ENCODE measurements at regions not wholly inside any gene's neighbourhood (a gene's known extent, or its start where the extent isn't known, plus 50 kb on each side); places are given as distances from the start of the nearest gene placed in this dataset.
"Not testable (repeated sequence)": the region's sequence is repeated elsewhere in the genome, so short reads cannot be mapped to it uniquely, and the experiment has no call there.

DNA sequence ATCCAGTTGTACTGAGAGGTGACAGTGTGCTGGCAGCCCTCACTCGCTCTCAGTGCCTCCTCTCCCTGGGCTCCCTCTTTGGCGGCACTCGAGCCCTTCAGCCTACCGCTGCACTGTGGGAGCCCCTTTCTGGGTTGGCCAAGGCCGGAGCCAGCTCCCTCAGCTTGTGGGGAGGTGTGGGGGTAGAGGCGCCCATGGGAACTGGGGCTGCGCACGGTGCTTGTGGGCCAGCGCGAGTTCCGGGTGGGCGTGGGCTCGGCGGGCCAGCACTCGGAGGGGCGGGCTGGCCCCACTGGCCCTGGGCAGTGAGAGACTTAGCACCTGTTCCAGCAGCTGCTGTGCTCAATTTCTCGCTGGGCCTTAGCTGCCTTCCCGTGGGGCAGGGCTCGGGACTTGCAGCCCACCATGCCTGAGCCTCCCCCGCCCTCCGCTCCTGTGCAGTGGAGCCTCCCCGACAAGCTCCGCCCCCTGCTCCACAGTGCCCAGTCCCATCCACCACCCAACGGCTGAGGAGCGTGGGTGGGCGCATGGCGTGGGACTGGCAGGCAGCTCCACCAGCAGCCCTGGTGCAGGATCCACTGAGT, 342.2 kb upstream of the ZNF608 start:
- no peak for DNase-seq
- peaks cover 0 to 5% (median 0%) of the 10 kb centered on the region in 5 donors for H3K4me1 ChIP-seq (ENCODE audit: control insufficient read depth in 5 of 5, insufficient read depth in 5 of 5, low read length in 5 of 5)
- no peaks in the 10 kb centered on the region for H3K9me3 ChIP-seq (ENCODE audit: control insufficient read depth in 4 of 4, insufficient read depth in 3 of 4, low read length in 3 of 4)
- no peaks in the 10 kb centered on the region for H3K27me3 ChIP-seq (ENCODE audit: control insufficient read depth in 3 of 3, insufficient read depth in 3 of 3, low read length in 2 of 3)
- TF ChIP-seq, protein P1, sequence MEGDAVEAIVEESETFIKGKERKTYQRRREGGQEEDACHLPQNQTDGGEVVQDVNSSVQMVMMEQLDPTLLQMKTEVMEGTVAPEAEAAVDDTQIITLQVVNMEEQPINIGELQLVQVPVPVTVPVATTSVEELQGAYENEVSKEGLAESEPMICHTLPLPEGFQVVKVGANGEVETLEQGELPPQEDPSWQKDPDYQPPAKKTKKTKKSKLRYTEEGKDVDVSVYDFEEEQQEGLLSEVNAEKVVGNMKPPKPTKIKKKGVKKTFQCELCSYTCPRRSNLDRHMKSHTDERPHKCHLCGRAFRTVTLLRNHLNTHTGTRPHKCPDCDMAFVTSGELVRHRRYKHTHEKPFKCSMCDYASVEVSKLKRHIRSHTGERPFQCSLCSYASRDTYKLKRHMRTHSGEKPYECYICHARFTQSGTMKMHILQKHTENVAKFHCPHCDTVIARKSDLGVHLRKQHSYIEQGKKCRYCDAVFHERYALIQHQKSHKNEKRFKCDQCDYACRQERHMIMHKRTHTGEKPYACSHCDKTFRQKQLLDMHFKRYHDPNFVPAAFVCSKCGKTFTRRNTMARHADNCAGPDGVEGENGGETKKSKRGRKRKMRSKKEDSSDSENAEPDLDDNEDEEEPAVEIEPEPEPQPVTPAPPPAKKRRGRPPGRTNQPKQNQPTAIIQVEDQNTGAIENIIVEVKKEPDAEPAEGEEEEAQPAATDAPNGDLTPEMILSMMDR (IDR thresholded peaks at IDR 0.05; ENCODE audit: control extremely low read depth, extremely low read depth) = no peak
- H3K9ac ChIP-seq (ENCODE audit: insufficient read depth in 1 of 2, low read length in 2 of 2) = no peak overlapping the region
- no peak for ATAC-seq (ENCODE audit: insufficient read depth, low FRiP score)
- H3K4me3 ChIP-seq = no peak overlapping the region
- no peaks in the 10 kb centered on the region for H3K36me3 ChIP-seq (ENCODE audit: control insufficient read depth in 4 of 4, insufficient read depth in 4 of 4, low read length in 4 of 4)
- no peak overlapping the region for H3K27ac ChIP-seq (ENCODE audit: low read depth in 1 of 2, low read length in 1 of 2)
- 98 to 99% methylated on average over 25 to 27 of the region's 27 CpGs for WGBS, 2 donors

DNA sequence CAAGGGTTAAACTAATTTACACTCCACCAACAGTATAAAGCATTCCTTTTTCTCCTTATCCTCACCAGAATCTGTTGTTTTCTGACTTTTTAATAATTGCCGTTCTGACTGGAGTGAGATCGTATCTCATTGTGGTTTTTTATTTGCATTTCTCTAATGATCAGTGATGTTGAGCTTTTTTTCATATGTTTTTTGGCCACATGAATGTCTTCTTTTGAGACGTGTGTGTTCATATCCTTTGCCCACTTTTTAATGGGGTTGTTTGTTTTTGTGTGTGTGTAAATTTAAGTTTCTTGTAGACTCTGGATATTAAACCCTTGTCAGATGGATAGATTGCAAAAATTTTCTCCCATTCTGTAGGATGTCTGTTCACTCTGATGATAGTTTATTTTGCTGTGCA, 345.7 kb upstream of the ZNF608 start:
- not testable (repeated sequence) for H3K36me3 ChIP-seq (ENCODE audit: control insufficient read depth in 4 of 4, insufficient read depth in 4 of 4, low read length in 4 of 4); H3K27ac ChIP-seq (ENCODE audit: low read depth in 1 of 2, low read length in 1 of 2); H3K9ac ChIP-seq (ENCODE audit: insufficient read depth in 1 of 2, low read length in 2 of 2); H3K27me3 ChIP-seq (ENCODE audit: control insufficient read depth in 3 of 3, insufficient read depth in 3 of 3, low read length in 2 of 3); H3K4me3 ChIP-seq; H3K9me3 ChIP-seq (ENCODE audit: control insufficient read depth in 4 of 4, insufficient read depth in 3 of 4, low read length in 3 of 4); ATAC-seq (ENCODE audit: insufficient read depth, low FRiP score); DNase-seq; H3K4me1 ChIP-seq (ENCODE audit: control insufficient read depth in 5 of 5, insufficient read depth in 5 of 5, low read length in 5 of 5)
- 77 to 88% methylated on average over 3 of the region's 3 CpGs for WGBS, 2 donors

DNA sequence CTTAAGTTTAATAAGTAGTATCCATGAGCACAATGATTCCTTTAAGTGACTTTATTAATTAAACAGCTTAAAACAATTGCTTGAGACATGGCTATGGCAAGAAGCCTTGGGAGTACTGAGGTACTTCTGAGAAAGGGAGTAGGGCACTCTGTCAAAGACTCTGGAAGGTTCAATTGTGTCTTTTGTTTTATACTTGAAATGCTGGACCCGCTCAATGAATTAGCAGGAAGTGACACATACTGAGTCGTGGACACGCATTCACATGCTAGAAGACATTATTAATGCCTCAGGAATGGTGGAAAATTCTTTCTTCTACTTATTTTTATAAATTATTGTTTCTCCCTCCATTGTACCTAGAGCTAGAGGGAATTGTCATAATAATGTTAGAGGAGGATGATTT, 347.3 kb upstream of the ZNF608 start:
- no peaks in the 10 kb centered on the region for H3K27me3 ChIP-seq (ENCODE audit: control insufficient read depth in 3 of 3, insufficient read depth in 3 of 3, low read length in 2 of 3)
- H3K9me3 ChIP-seq (ENCODE audit: control insufficient read depth in 4 of 4, insufficient read depth in 3 of 4, low read length in 3 of 4) = no peaks in the 10 kb centered on the region
- TF ChIP-seq, protein P1 (IDR thresholded peaks at IDR 0.05; ENCODE audit: control extremely low read depth, extremely low read depth) = no peak
- H3K36me3 ChIP-seq (ENCODE audit: control insufficient read depth in 4 of 4, insufficient read depth in 4 of 4, low read length in 4 of 4) = no peaks in the 10 kb centered on the region
- H3K4me3 ChIP-seq = no peak overlapping the region
- no peak overlapping the region for H3K9ac ChIP-seq (ENCODE audit: insufficient read depth in 1 of 2, low read length in 2 of 2)
- DNase-seq (no peak), ATAC-seq (ENCODE audit: insufficient read depth, low FRiP score) (no peak)
- H3K27ac ChIP-seq (ENCODE audit: low read depth in 1 of 2, low read length in 1 of 2) = no peak overlapping the region
- H3K4me1 ChIP-seq (ENCODE audit: control insufficient read depth in 5 of 5, insufficient read depth in 5 of 5, low read length in 5 of 5) = no peaks in the 10 kb centered on the region
- WGBS, 2 donors = 89 to 91% methylated on average over 3 of the region's 3 CpGs

DNA sequence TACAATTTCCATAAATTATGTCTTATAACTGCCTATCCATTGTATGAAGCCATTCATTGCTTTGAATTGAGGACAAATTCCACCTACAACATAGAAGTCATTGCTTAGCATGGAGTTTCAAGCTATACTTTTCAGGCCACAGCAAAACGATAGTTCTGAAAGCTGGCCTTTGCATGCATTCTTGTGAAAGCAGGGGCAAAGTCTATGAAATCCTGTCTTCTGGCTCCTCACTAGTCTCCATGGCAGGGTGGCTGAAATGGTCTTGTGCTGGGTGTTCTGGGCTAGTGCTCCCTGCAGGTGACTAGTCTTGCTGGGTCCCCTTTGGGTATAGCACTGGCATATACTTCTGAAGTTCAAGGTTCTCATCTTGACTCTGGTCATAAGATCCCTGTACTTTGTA, 353.9 kb upstream of the ZNF608 start:
- no peaks in the 10 kb centered on the region for H3K27me3 ChIP-seq (ENCODE audit: control insufficient read depth in 3 of 3, insufficient read depth in 3 of 3, low read length in 2 of 3)
- no peak overlapping the region for H3K4me3 ChIP-seq
- no peaks in the 10 kb centered on the region for H3K9me3 ChIP-seq (ENCODE audit: control insufficient read depth in 4 of 4, insufficient read depth in 3 of 4, low read length in 3 of 4)
- TF ChIP-seq, protein P1 (IDR thresholded peaks at IDR 0.05; ENCODE audit: control extremely low read depth, extremely low read depth) = no peak
- no peaks in the 10 kb centered on the region for H3K4me1 ChIP-seq (ENCODE audit: control insufficient read depth in 5 of 5, insufficient read depth in 5 of 5, low read length in 5 of 5)
- ATAC-seq (ENCODE audit: insufficient read depth, low FRiP score) (no peak), DNase-seq (no peak)
- no peak overlapping the region for H3K9ac ChIP-seq (ENCODE audit: insufficient read depth in 1 of 2, low read length in 2 of 2)
- no peak overlapping the region for H3K27ac ChIP-seq (ENCODE audit: low read depth in 1 of 2, low read length in 1 of 2)
- no peaks in the 10 kb centered on the region for H3K36me3 ChIP-seq (ENCODE audit: control insufficient read depth in 4 of 4, insufficient read depth in 4 of 4, low read length in 4 of 4)
- WGBS, 2 donors = 90 to 97% methylated on average over 1 of the region's 1 CpG

All from lung (tissue), 11 donors.